Gastroesophageal sphincter (tissue), 3 donors: ENCODE measurements at regions not wholly inside any gene's neighbourhood (a gene's known extent, or its start where the extent isn't known, plus 50 kb on each side); places are given as distances from the start of the nearest gene placed in this dataset.

ENCODE experiments used
- EP300 ChIP-seq: sonication (generic); formaldehyde crosslinking; IDR thresholded peaks from one replicate; pipeline ENCODE4 v1.6.1; 2017; ENCODE audit warnings: antibody characterized with exemption, mild to moderate bottlenecking
- POLR2A ChIP-seq, 2 donors: fragments of 450-650 bp; IDR thresholded peaks; one replicate each; pipeline ENCODE4 v1.6.1; 2017; ENCODE audit warnings: antibody characterized with exemption in 2 of 2, mild to moderate bottlenecking in 2 of 2, moderate library complexity in 1 of 2
- TF ChIP-seq, protein P1 (sequence below), 4 experiments: fragments of 200-600 bp in 2 of 4; fragments of 450-650 bp in 2 of 4; sonication (generic) in 1 of 4; IDR thresholded peaks; one replicate each; pipeline ENCODE4 v1.5.1; 2017 to 2019; ENCODE audit warnings: antibody characterized with exemption in 4 of 4, mild to moderate bottlenecking in 2 of 4, moderate library complexity in 2 of 4

DNA sequence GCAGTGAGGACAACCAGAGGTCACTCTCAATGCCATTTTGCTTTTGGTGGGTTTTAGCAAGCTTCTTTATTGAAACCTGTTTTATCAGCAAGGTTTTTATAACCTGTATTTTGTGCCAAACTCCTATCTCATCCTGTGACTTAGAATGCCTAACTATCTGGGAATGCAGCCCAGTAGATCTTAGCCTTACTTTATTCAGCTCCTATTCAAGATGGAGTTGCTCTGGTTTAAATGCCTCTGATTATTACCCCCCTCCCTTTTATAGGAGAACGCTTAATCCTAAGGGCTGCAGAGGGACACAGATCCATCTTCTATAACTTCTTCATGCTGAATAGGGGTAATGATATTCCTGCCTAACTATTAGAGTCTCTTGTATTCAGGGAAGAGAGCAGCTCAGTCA is 179.1 kb downstream of the KIF18A start:
- TF ChIP-seq POLR2A (IDR thresholded peaks at IDR 0.05) (no peak), EP300 (no peak)
- TF ChIP-seq, protein P1, sequence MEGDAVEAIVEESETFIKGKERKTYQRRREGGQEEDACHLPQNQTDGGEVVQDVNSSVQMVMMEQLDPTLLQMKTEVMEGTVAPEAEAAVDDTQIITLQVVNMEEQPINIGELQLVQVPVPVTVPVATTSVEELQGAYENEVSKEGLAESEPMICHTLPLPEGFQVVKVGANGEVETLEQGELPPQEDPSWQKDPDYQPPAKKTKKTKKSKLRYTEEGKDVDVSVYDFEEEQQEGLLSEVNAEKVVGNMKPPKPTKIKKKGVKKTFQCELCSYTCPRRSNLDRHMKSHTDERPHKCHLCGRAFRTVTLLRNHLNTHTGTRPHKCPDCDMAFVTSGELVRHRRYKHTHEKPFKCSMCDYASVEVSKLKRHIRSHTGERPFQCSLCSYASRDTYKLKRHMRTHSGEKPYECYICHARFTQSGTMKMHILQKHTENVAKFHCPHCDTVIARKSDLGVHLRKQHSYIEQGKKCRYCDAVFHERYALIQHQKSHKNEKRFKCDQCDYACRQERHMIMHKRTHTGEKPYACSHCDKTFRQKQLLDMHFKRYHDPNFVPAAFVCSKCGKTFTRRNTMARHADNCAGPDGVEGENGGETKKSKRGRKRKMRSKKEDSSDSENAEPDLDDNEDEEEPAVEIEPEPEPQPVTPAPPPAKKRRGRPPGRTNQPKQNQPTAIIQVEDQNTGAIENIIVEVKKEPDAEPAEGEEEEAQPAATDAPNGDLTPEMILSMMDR (IDR thresholded peaks at IDR 0.05): no peak
